Hepatocyte (in vitro differentiated cells): ENCODE measurements at regions not wholly inside any gene's neighbourhood (a gene's known extent, or its start where the extent isn't known, plus 50 kb on each side); places are given as distances from the start of the nearest gene placed in this dataset.

Experiments
- DNase-seq: peaks from one replicate; pipeline ENCODE4 v3.0.0-alpha.2; 2016; ENCODE audit warnings: low spot score
- H2AFZ ChIP-seq: fragments of 200-600 bp; sonication (generic); 2 replicates; pipeline ENCODE4 v1.6.0; 2016; ENCODE audit warnings: antibody characterized with exemption, mild to moderate bottlenecking
- H3K27ac ChIP-seq: fragments of 200-600 bp; sonication (generic); 2 replicates; pipeline ENCODE4 v1.5.1; 2016; ENCODE audit warnings: mild to moderate bottlenecking
- H3K27me3 ChIP-seq: fragments of 200-600 bp; sonication (generic); 2 replicates; pipeline ENCODE4 v1.6.1; 2016
- H3K36me3 ChIP-seq: fragments of 200-600 bp; sonication (generic); replicated peaks from 2 replicates; pipeline ENCODE4 v1.5.1; 2016; ENCODE audit warnings: low read depth; ENCODE audit not compliant: insufficient read depth
- H3K4me1 ChIP-seq: fragments of 200-600 bp; sonication (generic); 2 replicates; pipeline ENCODE4 v1.5.1; 2016; ENCODE audit warnings: mild to moderate bottlenecking, moderate library complexity; ENCODE audit not compliant: insufficient read depth
- H3K4me2 ChIP-seq: fragments of 200-600 bp; sonication (generic); 2 replicates; pipeline ENCODE4 v1.6.0; 2016
- H3K4me3 ChIP-seq: fragments of 200-600 bp; sonication (generic); 2 replicates; pipeline ENCODE4 v1.5.1; 2016; ENCODE audit warnings: mild to moderate bottlenecking
- H3K79me2 ChIP-seq: fragments of 200-600 bp; sonication (generic); 2 replicates; pipeline ENCODE4 v1.6.0; 2017; ENCODE audit warnings: mild to moderate bottlenecking
- H3K9me2 ChIP-seq: fragments of 200-600 bp; sonication (generic); replicated peaks from 2 replicates; pipeline ENCODE4 v1.6.0; 2017; ENCODE audit warnings: mild to moderate bottlenecking; ENCODE audit not compliant: insufficient read depth
- H3K9me3 ChIP-seq: fragments of 200-600 bp; sonication (generic); 2 replicates; pipeline ENCODE4 v1.5.1; 2016; ENCODE audit warnings: low read depth, mild to moderate bottlenecking
- H4K20me1 ChIP-seq: fragments of 200-600 bp; sonication (generic); 2 replicates; pipeline ENCODE4 v1.6.0; 2016; ENCODE audit warnings: mild to moderate bottlenecking; ENCODE audit not compliant: insufficient read depth, poor library complexity, severe bottlenecking
- CTCF ChIP-seq: fragments of 200-600 bp; sonication (generic); IDR thresholded peaks from 2 replicates; pipeline ENCODE4 v1.5.1; 2016; ENCODE audit warnings: antibody characterized with exemption, mild to moderate bottlenecking; ENCODE audit not compliant: poor library complexity
- EZH2 ChIP-seq: fragments of 200-600 bp; sonication (generic); IDR thresholded peaks from 2 replicates; pipeline ENCODE4 v1.6.1; 2016; ENCODE audit warnings: antibody characterized with exemption, mild to moderate bottlenecking, borderline replicate concordance
- EZH2phosphoT487 ChIP-seq: fragments of 200-600 bp; sonication (generic); IDR thresholded peaks from one replicate; pipeline ENCODE4 v1.6.1; 2018; ENCODE audit warnings: antibody characterized with exemption, mild to moderate bottlenecking, low read depth, moderate library complexity; ENCODE audit not compliant: unreplicated experiment, severe bottlenecking
- WGBS: methylation state at CpG from one replicate; pipeline ENCODE4 v1.1.6; 2016; ENCODE audit warnings: low lambda C conversion rate; ENCODE audit errors: missing lambda C conversion rate; 5-methylcytosine and 5-hydroxymethylcytosine counted together

- Histone ChIP-seq H3K27me3 (no peaks in the 10 kb centered on the region), H3K4me1 (no peaks in the 10 kb centered on the region), H3K9me3 (no peaks in the 10 kb centered on the region), H4K20me1 (no peaks in the 10 kb centered on the region), H3K9me2 (no peaks in the 10 kb centered on the region), H3K4me3 (no peak overlapping the region), H2AFZ (no peak overlapping the region), H3K79me2 (no peaks in the 10 kb centered on the region), H3K36me3 (no peaks in the 10 kb centered on the region), H3K4me2 (no peak overlapping the region), H3K27ac (no peak overlapping the region)
- no peak for TF ChIP-seq EZH2
- TF ChIP-seq EZH2phosphoT487: no peak
- TF ChIP-seq CTCF: no peak
- 77% methylated on average over 4 of the region's 4 CpGs for WGBS
- no peak for DNase-seq
These were observed 1983.6 kb downstream of the NCAM2 start for GRCh38 chr21:22981819-22982218.

- 91% methylated on average over 4 of the region's 4 CpGs for WGBS
- Histone ChIP-seq H3K4me3 (no peak overlapping the region), H3K27ac (no peak overlapping the region), H3K36me3 (no peaks in the 10 kb centered on the region), H3K9me3 (no peaks in the 10 kb centered on the region), H3K4me2 (no peak overlapping the region), H3K27me3 (no peaks in the 10 kb centered on the region), H3K9me2 (no peaks in the 10 kb centered on the region), H3K4me1 (no peaks in the 10 kb centered on the region), H4K20me1 (no peaks in the 10 kb centered on the region), H2AFZ (no peak overlapping the region), H3K79me2 (no peaks in the 10 kb centered on the region)
- no peak for DNase-seq
- TF ChIP-seq CTCF: no peak
- TF ChIP-seq EZH2phosphoT487: no peak
- TF ChIP-seq EZH2: no peak
These were observed 1994.9 kb downstream of the NCAM2 start for GRCh38 chr21:22993144-22993543.

- Histone ChIP-seq H3K9me2 (no peaks in the 10 kb centered on the region), H3K36me3 (no peaks in the 10 kb centered on the region), H3K4me3 (no peak overlapping the region), H3K79me2 (no peaks in the 10 kb centered on the region), H3K4me1 (no peaks in the 10 kb centered on the region), H3K27me3 (no peaks in the 10 kb centered on the region), H3K27ac (no peak overlapping the region), H3K4me2 (no peak overlapping the region), H4K20me1 (no peaks in the 10 kb centered on the region), H3K9me3 (no peaks in the 10 kb centered on the region), H2AFZ (no peak overlapping the region)
- WGBS: 93% methylated on average over 14 of the region's 14 CpGs
- no peak for DNase-seq
- TF ChIP-seq EZH2phosphoT487 (no peak), CTCF (no peak), EZH2 (no peak)
These were observed 1995.8 kb downstream of the NCAM2 start for GRCh38 chr21:22993822-22994574.
